T-helper 2 cell (primary cell): ENCODE measurements at regions not wholly inside any gene's neighbourhood (a gene's known extent, or its start where the extent isn't known, plus 50 kb on each side); places are given as distances from the start of the nearest gene placed in this dataset.
"Not testable (repeated sequence)": the region's sequence is repeated elsewhere in the genome, so short reads cannot be mapped to it uniquely, and the experiment has no call there.

Source experiments
- DNase-seq, 5 experiments: peaks; one replicate each; pipeline versions ENCODE4 v3.0.0 to v3.0.0-alpha.2; 2012 to 2022

- no peak for DNase-seq
Observed at GRCh38 chr18:38563396-38563980, 997.9 kb upstream of the CELF4 start.

GRCh38 chr18:38557006-38557405 is 991.4 kb upstream of the CELF4 start:
- DNase-seq, result no peak

GRCh38 chr18:38552732-38553321 is 987.2 kb upstream of the CELF4 start:
- no peak for DNase-seq

- DNase-seq, result no peak
Observed at GRCh38 chr18:38551881-38552280, 986.3 kb upstream of the CELF4 start.

GRCh38 chr18:38545071-38545470 is 979.5 kb upstream of the CELF4 start:
- DNase-seq, result no peak

- no peak for DNase-seq
Observed at GRCh38 chr18:38539856-38540255, 974.3 kb upstream of the CELF4 start.

GRCh38 chr18:38539371-38539770 is 973.8 kb upstream of the CELF4 start:
- no peak for DNase-seq

- no peak for DNase-seq
Observed at GRCh38 chr18:38534073-38534472, 968.5 kb upstream of the CELF4 start.

GRCh38 chr18:38526922-38527321 is 961.3 kb upstream of the CELF4 start:
- no peak for DNase-seq

GRCh38 chr18:38525039-38525438 is 959.4 kb upstream of the CELF4 start:
- no peak for DNase-seq

- DNase-seq, result no peak
Observed at GRCh38 chr18:38520786-38521185, 955.2 kb upstream of the CELF4 start.

GRCh38 chr18:38502539-38502938 is 936.9 kb upstream of the CELF4 start:
- DNase-seq, result no peak

GRCh38 chr18:38497266-38497665 is 931.7 kb upstream of the CELF4 start:
- no peak for DNase-seq

- DNase-seq, result no peak
Observed at GRCh38 chr18:38496222-38496793, 930.7 kb upstream of the CELF4 start.

GRCh38 chr18:38494065-38494464 is 928.5 kb upstream of the CELF4 start:
- DNase-seq, result peak in 1 of 5 experiments; percentile 35

GRCh38 chr18:38491195-38491594 is 925.6 kb upstream of the CELF4 start:
- DNase-seq, result no peak

GRCh38 chr18:38489721-38490120 is 924.1 kb upstream of the CELF4 start:
- DNase-seq, result not testable (repeated sequence)

- no peak for DNase-seq
Observed at GRCh38 chr18:38487521-38487920, 921.9 kb upstream of the CELF4 start.

- DNase-seq, result no peak
Observed at GRCh38 chr18:38483326-38483725, 917.7 kb upstream of the CELF4 start.

- no peak for DNase-seq
Observed at GRCh38 chr18:38481576-38481975, 916.0 kb upstream of the CELF4 start.

GRCh38 chr18:38475686-38476085 is 910.1 kb upstream of the CELF4 start:
- no peak for DNase-seq

- DNase-seq, result no peak
Observed at GRCh38 chr18:38473535-38473934, 907.9 kb upstream of the CELF4 start.

GRCh38 chr18:38470421-38470820 is 904.8 kb upstream of the CELF4 start:
- DNase-seq, result no peak

GRCh38 chr18:38466426-38466825 is 900.8 kb upstream of the CELF4 start:
- DNase-seq, result no peak

GRCh38 chr18:38464024-38464423 is 898.4 kb upstream of the CELF4 start:
- DNase-seq, result peak in 1 of 5 experiments; percentile 15
